Suprapubic skin (tissue), 4 donors: ENCODE measurements at regions not wholly inside any gene's neighbourhood (a gene's known extent, or its start where the extent isn't known, plus 50 kb on each side); places are given as distances from the start of the nearest gene placed in this dataset.

ENCODE experiments used
- DNase-seq, 2 donors: peaks; one replicate each; pipeline ENCODE4 v3.0.0-alpha.2; 2019; ENCODE audit warnings: low spot score in 2 of 2
- H3K27ac ChIP-seq: fragments of 200-600 bp; sonication (generic); one replicate; pipeline ENCODE4 v1.5.1; 2019
- H3K27me3 ChIP-seq: fragments of 200-600 bp; sonication (generic); one replicate; pipeline ENCODE4 v1.5.1; 2019
- H3K36me3 ChIP-seq: fragments of 200-600 bp; sonication (generic); one replicate; pipeline ENCODE4 v1.5.1; 2019
- H3K4me1 ChIP-seq: fragments of 200-600 bp; sonication (generic); one replicate; pipeline ENCODE4 v1.5.1; 2019
- H3K4me3 ChIP-seq: fragments of 200-600 bp; sonication (generic); one replicate; pipeline ENCODE4 v1.5.1; 2019; ENCODE audit warnings: mild to moderate bottlenecking
- H3K9me3 ChIP-seq: fragments of 200-600 bp; sonication (generic); one replicate; pipeline ENCODE4 v1.5.1; 2019
- EP300 ChIP-seq: sonication (generic); formaldehyde crosslinking; IDR thresholded peaks from one replicate; pipeline ENCODE4 v1.6.1; 2017; ENCODE audit warnings: antibody characterized with exemption
- POLR2A ChIP-seq, 2 donors: fragments of 450-650 bp; IDR thresholded peaks; one replicate each; pipeline ENCODE4 v1.6.1; 2017; ENCODE audit warnings: antibody characterized with exemption in 2 of 2, mild to moderate bottlenecking in 2 of 2, moderate library complexity in 2 of 2
- POLR2AphosphoS5 ChIP-seq, 3 donors: sonication (generic); formaldehyde crosslinking; IDR thresholded peaks; one replicate each; pipeline ENCODE4 v1.6.1; 2017; ENCODE audit warnings: antibody characterized with exemption in 3 of 3
- WGBS: methylation state at CpG from one replicate; pipeline ENCODE4 v1.1.5; 2018; 5-methylcytosine and 5-hydroxymethylcytosine counted together
- TF ChIP-seq, protein P1 (sequence below), 2 donors: fragments of 200-600 bp in 1 of 2; fragments of 450-650 bp in 1 of 2; sonication (generic) in 1 of 2; IDR thresholded peaks; one replicate each; pipeline ENCODE4 v1.5.1; 2016 to 2019; ENCODE audit warnings: antibody characterized with exemption in 2 of 2, mild to moderate bottlenecking in 1 of 2, moderate library complexity in 1 of 2

DNA sequence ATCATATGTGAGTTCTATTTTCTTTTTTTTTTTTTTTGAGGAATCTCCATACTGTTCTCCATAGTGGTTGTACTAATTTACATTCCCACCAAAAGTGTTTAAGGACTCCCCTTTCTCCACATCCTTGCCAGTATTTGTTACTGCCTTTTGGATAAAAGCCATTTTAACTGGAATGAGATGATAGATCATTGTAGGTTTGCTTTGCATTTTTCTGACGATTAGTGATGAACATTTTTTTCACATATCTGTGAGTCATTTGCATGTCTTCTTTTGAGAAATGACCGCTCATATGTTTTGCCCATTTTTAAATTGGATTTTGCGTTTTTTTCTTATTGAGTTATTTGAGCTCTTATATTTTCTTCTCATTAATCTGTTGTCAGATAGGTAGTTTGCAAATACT lies 394.8 kb downstream of the LRFN5 start:
- Histone ChIP-seq H3K27ac (no peak overlapping the region), H3K4me1 (no peaks in the 10 kb centered on the region), H3K9me3 (no peaks in the 10 kb centered on the region), H3K4me3 (no peak overlapping the region), H3K27me3 (no peaks in the 10 kb centered on the region), H3K36me3 (no peaks in the 10 kb centered on the region)
- TF ChIP-seq, protein P1, sequence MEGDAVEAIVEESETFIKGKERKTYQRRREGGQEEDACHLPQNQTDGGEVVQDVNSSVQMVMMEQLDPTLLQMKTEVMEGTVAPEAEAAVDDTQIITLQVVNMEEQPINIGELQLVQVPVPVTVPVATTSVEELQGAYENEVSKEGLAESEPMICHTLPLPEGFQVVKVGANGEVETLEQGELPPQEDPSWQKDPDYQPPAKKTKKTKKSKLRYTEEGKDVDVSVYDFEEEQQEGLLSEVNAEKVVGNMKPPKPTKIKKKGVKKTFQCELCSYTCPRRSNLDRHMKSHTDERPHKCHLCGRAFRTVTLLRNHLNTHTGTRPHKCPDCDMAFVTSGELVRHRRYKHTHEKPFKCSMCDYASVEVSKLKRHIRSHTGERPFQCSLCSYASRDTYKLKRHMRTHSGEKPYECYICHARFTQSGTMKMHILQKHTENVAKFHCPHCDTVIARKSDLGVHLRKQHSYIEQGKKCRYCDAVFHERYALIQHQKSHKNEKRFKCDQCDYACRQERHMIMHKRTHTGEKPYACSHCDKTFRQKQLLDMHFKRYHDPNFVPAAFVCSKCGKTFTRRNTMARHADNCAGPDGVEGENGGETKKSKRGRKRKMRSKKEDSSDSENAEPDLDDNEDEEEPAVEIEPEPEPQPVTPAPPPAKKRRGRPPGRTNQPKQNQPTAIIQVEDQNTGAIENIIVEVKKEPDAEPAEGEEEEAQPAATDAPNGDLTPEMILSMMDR (IDR thresholded peaks at IDR 0.05), result no peak
- no peak for TF ChIP-seq POLR2A (IDR thresholded peaks at IDR 0.05)
- no peak for TF ChIP-seq EP300
- TF ChIP-seq POLR2AphosphoS5 (IDR thresholded peaks at IDR 0.05), result no peak
- 71% methylated on average over 3 of the region's 3 CpGs for WGBS
- DNase-seq, result no peak

DNA sequence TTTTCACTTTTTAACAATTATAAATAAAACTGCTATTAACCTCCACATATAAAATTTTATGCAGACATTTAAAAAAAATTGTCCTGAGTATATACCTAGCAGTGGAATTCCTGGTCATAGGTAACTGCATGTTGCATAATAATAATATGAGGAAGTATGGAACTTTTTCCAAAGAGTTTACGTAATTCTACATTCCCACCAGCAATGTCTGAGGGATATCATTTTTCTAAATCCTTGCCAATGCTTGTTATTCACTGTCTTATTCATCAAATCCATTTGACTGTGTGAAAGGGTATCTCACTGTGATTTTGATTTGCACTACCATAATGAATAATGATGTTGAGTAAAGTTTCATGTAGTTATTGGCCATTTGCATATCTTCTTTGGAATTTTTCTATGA lies 393.8 kb downstream of the LRFN5 start:
- Histone ChIP-seq H3K27ac (no peak overlapping the region), H3K36me3 (no peaks in the 10 kb centered on the region), H3K9me3 (no peaks in the 10 kb centered on the region), H3K4me1 (no peaks in the 10 kb centered on the region), H3K4me3 (no peak overlapping the region), H3K27me3 (no peaks in the 10 kb centered on the region)
- WGBS, result 79% methylated on average over 1 of the region's 1 CpG
- TF ChIP-seq EP300 (no peak), POLR2A (IDR thresholded peaks at IDR 0.05) (no peak), POLR2AphosphoS5 (IDR thresholded peaks at IDR 0.05) (no peak)
- TF ChIP-seq, protein P1 (IDR thresholded peaks at IDR 0.05), result no peak
- no peak for DNase-seq

DNA sequence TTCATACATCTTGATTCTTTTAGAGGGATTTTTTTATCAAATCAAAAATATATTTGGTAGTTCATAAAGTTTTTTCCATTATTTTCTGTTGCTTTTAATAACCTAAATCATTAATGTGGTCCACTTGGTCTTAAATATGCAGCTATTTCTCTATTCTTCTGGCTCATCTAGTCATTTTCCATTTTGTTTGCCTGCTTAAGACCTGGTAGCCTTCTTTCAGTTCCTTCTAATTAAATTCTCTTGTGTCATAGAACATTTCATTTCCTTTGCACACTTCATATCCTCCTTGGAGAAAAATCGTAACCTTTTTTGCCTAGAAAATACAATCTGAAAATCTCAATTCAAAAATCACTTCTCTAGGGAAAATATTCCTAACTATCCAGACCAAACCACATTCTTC lies 387.0 kb downstream of the LRFN5 start:
- Histone ChIP-seq H3K4me1 (no peaks in the 10 kb centered on the region), H3K4me3 (no peak overlapping the region), H3K36me3 (no peaks in the 10 kb centered on the region), H3K27ac (no peak overlapping the region), H3K27me3 (no peaks in the 10 kb centered on the region), H3K9me3 (no peaks in the 10 kb centered on the region)
- 79% methylated on average over 1 of the region's 1 CpG for WGBS
- TF ChIP-seq EP300 (no peak), POLR2AphosphoS5 (IDR thresholded peaks at IDR 0.05) (no peak), POLR2A (IDR thresholded peaks at IDR 0.05) (no peak)
- TF ChIP-seq, protein P1 (IDR thresholded peaks at IDR 0.05), result no peak
- no peak for DNase-seq

DNA sequence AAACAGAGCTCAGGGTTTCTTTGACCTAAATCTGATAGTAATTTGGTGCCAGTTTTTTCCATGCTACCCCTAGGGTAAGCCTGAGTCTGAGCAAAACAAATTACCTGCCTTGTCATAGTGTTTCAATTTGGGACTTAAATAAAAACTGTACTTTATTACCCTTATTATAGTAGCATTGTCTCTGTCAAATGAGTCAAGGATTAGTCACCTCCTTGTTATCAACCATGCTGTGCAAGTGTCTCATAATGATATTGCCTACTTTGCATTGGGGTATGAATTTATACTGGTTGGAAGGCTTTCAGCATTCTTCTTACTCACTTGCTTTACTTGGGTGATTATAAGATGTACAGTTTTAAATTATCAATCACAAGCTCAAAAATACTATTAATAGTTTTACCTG lies 380.0 kb downstream of the LRFN5 start:
- Histone ChIP-seq H3K4me3 (no peak overlapping the region), H3K27ac (no peak overlapping the region), H3K27me3 (no peaks in the 10 kb centered on the region), H3K9me3 (no peaks in the 10 kb centered on the region), H3K4me1 (no peaks in the 10 kb centered on the region), H3K36me3 (no peaks in the 10 kb centered on the region)
- TF ChIP-seq EP300 (no peak), POLR2A (IDR thresholded peaks at IDR 0.05) (no peak), POLR2AphosphoS5 (IDR thresholded peaks at IDR 0.05) (no peak)
- TF ChIP-seq, protein P1 (IDR thresholded peaks at IDR 0.05), result no peak
- DNase-seq, result no peak

DNA sequence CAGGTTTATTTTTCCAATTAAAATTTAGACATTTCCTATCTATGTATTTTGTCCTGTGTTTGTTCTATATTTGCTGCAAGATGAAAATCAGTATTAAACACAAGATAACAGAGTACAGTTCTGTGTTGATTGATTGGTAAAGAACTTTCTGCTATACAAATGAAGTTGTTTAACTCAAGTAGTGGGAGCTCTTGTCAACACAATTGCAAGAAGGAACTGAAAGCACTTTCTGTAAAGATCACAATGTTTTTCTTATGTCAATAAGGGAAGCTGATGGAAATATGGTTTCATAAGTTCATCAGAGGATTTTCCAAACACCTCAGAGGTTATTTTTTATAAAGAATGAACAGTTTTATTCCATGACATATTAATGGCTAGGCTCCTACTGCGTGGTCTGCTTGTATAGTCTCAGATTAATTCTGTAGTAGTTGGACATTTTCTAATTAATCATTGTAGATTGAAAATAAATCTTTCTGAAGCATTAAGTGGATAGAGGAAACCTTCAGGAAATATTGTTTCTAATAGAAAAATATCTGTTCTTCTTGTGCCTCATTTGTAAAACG lies 379.5 kb downstream of the LRFN5 start:
- Histone ChIP-seq H3K9me3 (no peaks in the 10 kb centered on the region), H3K4me3 (no peak overlapping the region), H3K36me3 (no peaks in the 10 kb centered on the region), H3K4me1 (no peaks in the 10 kb centered on the region), H3K27ac (no peak overlapping the region), H3K27me3 (no peaks in the 10 kb centered on the region)
- DNase-seq, result no peak
- TF ChIP-seq EP300 (no peak), POLR2AphosphoS5 (IDR thresholded peaks at IDR 0.05) (no peak), POLR2A (IDR thresholded peaks at IDR 0.05) (no peak)
- TF ChIP-seq, protein P1 (IDR thresholded peaks at IDR 0.05), result no peak
- 43% methylated on average over 2 of the region's 2 CpGs for WGBS
